NK-92 treated with Interleukin-12 subunit alpha and Interleukin-12 subunit beta, amount 100 ng/mL, for 24 hours (cell line): ENCODE measurements at regions not wholly inside any gene's neighbourhood (a gene's known extent, or its start where the extent isn't known, plus 50 kb on each side); places are given as distances from the start of the nearest gene placed in this dataset.

Source experiments
- DNase-seq: peaks from one replicate; lab custom pipeline; 2025; lab: John Stamatoyannopoulos, UW

DNA sequence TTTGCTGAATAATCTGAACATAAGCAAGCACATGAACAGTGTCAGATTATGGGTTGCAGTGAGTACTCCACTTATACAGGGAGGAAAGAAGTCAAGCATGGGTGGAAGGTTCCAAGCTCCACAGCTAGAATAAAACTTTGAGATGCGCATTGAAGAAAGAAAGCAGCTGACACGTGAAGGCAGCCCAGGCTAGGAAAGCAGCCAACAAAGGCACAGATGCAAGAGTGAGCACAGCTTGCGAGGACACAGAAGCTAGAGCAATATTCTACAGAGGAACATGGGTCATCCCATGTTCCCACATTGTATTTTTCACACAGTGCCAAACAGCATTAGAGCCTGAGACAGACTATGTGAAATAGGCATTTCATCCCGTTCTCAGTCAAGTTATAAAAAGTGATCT lies 194.6 kb upstream of the TBX20 start:
- no peak for DNase-seq

DNA sequence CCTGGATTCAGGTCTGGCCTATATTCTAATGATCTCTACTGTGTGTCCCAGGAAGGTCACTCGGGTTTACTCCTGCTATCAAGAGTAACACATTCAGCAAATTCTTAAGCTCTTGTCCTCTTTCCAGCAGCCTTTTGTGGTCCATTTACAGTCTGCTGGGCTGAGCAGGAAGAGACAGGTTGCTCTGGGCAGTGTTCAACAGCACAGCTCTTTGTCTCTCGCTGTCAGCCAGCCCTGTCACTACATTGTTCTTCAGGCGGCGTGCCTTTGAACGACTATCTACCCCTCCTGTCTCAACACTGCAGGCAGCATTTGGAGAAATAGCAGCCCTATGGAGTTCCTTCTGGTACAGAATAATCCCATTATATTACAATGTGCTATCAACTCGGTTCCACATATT lies 192.2 kb upstream of the TBX20 start:
- DNase-seq, result no peak

DNA sequence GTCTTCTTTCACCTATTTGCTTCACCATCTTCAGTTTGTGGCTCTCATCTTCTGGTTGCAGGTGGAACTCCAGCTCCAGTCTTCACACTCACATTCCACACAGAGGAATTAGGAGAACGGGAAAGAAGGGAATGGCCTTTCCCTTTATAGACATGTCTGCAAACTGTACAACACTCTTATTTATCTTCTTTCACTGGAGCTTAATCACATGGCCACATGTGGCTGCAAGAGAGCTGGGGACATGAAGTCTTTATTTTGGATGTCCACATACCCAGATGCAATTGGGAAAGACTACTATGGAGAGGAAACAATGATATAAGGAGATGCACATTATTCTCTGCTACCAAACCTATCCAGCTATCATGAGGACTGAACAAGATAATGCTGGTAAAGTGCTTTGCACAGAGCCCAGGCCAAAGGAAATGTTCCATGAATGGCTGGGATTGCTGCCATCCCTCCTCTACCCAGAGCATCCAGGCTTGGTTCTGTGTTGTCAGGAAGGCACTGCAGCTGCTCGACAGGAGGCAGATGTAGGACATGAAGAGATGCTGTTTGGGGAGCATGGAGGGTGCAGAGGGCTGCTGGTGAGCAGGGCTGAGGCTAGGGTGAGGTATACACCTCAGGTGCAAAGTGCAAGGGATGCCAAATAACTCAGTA lies 183.8 kb upstream of the TBX20 start:
- no peak for DNase-seq

DNA sequence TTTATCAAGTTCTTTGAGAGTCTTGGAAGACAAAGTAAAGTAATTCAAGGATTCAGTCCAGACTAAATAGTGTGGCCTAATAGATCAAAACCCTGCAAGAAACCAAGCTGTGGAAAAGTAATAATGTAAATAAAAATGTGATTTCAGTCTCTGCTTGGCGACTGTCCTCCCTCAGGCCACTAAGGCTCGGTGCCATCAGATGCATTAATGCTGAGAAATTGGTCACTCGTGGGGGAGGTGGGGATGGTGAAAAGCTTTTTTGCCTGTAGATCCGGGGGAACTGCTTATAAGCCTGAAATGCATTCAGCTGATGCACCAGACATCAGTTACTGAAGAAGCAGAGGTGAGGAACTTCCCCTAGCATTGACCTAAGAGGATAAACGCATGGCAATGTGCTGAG lies 182.6 kb upstream of the TBX20 start:
- no peak for DNase-seq

DNA sequence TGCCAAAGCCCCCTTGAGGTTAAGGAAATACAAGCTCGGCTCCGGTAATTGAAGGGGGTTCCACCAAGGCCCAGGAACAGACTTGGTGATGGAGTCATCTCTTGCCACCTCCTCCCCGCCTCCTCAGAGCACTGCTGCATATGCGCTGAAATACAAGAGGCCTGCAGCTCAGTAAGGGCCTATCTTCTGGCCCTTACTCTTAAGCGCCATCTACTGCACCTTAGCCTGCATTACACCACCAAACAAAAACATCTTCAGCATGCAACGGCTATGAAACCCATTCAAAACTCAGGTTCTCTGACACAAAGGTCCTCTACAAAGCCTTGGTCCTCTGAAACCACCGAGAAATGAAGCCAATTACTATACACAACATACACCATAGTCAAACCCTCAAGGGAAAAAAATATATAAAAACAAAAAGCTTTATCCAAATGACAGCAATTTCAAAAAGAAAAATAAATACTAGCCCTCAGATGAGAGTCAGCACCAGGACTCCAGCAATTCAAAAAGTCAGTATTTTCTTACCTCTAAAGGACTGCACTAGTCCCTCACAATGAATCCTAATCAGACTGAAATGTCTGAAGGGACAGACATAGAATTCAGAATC lies 176.8 kb upstream of the TBX20 start:
- DNase-seq, result no peak

DNA sequence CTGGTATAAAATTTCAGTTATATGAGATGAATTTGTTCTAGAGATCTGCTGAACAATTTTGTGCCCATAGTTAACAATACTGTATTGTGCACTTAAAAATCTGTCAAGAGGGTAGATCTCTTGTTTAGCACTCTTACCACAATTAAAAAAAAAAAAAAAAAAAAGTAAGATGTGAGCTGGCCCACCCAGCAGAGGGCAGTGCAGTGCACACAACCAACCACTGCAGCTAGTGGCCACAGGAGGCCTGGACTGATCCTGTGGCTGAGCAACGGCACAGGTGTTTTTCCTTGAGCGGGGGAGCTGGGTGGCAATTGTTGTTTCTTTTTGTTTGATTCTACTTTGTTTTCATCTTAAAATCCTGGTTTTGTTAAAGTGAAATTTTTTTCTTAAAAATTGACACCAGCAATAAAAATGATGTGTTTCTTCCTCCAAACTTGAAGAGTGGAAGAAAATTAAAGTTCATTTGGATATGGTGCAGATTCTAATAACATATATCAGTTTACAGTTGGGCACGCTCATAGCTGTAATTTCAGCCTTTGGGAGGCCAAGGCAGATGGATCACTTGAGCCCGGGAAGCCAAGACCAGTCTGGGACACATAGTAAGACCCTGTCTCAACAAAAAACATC lies 171.1 kb upstream of the TBX20 start:
- no peak for DNase-seq

DNA sequence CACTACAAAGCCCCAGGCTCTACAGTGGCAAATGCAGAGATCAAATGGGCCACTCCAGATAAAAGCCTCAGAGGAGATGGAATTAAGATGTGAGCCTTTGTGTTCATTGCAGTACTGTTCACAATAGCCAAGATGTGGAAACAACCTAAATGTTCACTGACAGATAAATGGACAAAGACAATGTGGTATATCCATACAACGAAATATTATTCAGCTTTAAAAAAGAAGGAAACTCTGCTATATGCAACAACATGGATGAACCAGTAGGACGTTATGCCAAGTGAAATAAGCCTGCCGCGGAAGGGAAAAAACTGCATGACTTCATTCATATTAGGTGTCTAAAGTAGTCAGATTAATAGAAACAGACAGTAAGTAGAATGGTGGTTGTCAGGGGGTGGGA lies 170.5 kb upstream of the TBX20 start:
- DNase-seq, result no peak

DNA sequence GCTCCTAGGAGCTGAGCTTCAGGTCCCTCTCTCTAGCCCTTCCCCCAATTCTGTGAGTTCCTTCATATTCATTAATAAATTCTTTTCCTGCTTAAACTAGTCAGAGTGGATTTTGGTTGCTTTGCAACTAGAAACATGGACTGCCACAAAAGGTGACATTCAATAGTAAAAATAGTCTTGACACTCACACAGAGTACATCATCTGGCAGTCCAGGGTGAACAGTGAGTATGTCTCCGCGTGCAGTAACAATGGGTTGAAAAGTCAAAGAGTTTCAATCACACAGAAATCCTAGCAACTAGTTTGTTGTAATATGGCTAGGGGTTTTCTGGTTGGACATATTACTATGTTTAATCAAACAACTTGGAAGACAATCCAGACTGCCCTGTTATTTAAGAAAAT lies 168.8 kb upstream of the TBX20 start:
- no peak for DNase-seq

DNA sequence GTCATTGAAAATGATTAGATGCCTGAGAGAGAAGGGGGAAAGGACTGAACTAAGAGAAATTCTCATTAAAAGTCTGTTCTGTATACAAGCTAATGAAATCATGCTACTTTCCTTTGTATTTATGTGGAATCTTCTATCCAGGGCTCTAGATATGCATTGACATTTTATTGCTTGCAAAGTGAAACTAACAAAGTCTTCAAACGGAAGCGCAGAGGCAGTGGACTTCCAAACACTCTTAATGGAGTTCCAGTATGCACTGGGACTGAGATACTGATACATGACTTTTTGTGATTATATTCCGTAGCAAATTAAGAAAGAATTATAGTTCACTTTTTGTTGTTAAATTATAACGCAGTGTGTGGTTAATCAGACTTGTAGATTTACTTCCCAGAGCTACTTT lies 166.8 kb upstream of the TBX20 start:
- no peak for DNase-seq

DNA sequence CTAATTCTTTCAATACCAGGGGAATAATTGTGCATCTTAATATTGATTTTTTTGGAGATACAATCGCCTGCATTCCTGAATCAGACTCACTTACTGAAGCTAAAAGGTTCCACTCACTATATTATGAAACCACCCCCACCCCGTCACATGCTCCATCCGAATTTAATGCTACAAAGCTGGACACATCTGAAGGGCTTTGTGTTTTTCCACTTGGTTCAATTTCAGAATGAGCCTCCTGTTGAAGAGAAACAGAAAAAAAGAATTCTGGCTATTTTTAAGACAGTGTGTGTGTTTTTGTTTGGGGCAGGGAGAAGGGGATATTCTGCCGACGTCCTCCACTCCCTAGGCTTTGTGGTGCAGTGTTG lies 165.5 kb upstream of the TBX20 start:
- DNase-seq, result no peak

DNA sequence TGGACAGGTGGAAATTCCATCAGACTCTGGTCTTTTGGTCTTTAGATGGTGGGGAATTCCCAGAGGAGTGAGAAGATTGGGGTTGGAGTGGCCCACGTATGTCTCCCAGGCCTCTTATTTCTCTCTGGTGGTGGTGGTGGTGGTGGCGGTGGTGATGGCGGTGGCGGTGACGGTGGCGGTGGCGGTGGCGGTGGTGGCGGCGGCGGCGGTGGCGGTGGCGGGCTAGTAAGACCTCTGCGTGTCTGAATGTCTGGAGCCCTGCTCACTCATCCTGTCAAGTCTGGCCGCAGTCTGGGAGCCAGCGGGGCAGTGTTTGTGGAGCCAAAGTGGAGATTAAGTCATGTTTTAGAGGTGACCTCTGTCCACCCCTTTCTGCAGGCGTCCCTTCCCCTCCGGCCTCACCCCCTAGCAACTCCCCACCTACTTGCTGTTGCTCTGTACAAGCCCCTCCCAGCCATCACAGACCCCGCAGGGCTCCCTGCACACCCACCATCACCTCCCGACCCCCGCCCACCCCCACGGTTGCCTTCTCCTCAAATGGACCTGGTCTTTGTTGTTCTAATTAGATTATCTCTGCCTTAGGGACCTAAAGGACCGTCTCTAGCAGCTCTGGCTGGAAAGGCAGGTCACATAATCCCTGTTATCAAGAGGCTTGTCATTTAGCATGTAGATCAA lies 165.0 kb upstream of the TBX20 start:
- DNase-seq, result no peak

DNA sequence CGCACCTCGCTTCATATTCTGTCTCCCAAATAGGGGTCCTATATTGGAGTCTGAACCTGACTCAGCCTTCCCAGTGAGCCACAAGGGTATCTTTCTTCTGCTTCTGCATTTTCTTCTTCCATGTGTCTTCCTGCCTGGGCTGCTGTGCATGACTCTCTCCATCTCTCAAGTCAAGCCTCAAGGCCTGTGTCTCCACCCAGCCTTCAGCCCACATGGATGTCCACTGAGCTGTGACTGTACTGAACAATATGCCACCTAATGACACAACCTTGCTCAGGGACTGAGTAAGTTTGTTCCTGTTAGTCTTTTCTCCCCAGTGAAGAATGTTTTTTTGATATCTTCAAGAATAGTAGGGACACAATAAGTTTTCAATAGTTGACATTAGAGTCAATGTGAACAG lies 162.7 kb upstream of the TBX20 start:
- DNase-seq, result no peak

DNA sequence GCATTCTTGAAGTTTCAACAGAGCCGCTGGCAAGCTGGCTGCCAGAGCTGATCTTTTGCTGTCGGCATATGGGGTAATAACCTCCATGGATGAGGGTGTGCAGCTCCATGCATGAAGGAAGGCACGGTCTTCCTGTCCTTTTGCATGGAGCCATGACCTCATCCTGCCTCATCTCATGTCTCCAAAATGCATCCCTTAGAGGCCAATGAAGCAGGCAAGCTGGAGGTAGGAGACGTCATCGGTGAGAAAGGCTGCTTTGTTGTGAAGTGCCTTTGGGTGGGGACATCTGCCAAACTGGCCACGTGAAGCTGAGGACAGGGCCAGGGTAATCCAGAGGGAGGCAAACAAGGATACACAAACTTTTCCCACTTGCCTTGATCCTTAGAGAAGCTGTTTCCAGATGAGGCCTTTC lies 161.5 kb upstream of the TBX20 start:
- DNase-seq, result no peak

DNA sequence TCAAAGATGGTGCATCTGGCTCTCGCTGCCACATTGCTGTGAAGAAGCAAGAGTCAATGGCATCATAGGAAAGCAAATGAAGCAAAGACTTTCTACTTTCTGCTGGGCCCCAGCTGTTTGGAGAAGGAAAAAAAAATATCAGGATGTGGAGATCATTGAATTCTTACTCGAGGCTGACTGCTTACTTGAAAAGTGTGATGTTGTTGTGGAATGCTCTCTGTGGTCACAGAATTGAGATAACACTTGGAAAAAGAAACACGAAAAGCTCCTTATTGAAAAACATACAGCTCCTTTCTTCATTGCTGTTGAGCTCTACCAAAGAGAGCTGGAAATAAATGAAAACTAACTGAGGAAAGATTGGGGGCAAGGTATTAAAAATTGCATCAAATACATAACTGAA lies 157.4 kb upstream of the TBX20 start:
- no peak for DNase-seq

DNA sequence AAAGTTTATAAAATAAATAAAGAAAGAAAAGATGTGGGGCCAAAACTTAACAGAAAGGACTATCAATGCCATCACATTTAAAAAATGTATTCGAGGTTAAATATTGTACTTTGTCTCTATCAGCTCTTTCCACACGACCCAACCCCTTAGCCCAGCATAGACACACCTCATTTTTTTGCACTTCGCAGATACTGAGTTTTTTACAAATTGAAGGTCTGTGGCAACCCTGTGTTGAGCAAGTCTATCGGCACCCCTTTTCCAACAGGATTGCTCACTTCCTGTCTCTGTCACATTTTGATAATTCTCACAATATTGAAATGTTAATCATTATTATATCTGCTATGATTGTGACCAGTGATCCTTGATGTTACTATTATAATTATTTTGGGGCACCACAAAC lies 151.6 kb upstream of the TBX20 start:
- no peak for DNase-seq

DNA sequence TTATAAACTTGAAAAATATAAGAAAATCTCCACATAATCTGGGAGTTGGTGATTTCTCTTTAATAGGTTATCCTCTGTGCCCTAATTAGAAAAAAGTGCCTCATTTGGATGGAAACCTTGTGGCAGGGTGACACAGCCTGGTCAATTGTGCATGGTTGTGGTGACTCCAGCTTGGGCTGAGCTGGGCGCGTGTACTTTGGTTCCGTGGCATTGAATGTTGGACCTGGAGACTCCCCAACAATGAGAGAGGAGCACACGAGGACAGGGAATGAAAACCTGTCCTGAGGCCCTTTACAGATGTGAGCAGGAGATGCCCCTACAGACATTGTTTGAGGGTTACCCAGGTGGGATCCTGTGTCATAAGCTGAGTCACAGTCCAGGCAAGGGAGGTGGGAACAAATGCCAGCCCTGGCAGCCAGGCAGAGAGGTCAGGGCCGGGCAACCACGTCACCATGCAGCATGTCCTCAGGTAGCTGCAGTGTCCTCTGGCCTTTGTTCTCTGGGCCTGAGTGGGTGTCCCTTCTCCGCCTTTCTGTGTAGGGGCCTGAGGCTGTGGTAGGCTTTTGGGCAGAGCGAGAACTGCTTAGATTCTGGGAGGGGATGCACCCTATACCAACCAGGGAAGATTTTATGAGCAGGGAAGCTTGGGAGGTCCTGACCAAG lies 147.4 kb upstream of the TBX20 start:
- no peak for DNase-seq

DNA sequence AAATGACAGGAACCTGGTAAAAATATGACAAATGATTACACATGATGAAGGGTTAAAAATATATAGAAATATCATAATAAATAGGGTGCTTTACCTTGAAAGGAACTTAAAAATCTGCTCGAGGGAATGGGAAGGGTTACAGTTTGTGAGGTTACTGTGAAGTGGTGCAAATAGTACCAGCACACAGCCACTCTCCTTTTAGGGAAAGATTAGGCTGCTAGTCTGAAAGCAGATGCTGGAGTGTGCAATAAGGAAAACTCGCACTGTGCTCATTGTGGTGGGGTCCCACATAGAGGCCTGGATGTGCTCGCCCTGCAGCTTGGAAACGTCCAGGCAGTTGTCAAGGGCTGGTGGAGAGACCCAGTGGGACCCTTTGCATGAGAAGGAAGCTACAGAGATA lies 145.9 kb upstream of the TBX20 start:
- DNase-seq, result no peak

DNA sequence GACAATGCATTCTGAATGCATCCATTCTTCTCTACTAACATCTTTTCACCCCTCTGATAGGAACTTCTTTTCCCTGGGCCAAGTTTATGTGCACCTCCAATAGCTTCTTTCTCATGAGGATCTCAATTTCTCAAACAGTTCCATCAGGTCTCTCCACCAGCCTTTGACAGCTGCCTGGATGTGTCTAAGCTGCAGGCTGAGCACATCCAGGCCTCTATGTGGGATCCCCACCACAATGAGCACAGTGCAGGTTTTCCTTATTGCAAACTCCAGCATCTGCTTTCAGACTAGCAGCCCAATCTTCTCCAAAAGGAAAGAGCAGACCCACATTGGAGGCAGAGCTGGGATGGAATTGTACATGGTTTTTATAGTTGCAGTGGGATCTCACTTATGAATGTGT lies 145.3 kb upstream of the TBX20 start:
- no peak for DNase-seq

DNA sequence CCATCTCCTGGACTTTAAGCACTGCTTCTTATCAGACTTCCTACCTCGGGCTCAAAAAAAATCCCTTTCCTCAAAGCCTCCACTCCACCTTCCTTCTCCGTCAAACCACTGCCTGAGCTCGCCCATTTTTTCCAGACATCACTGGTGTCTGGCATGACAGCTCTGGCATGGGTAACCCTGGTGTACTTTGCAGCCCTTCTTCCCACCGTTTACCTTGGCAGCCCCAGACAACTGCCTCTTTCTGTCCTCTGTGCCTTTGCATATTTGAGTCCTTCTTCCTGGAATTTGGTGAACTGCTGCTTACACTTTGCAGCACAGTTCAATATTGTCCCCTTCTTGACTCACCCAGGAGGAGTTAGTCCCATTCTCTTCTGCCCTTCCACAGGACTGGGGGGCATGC lies 144.6 kb upstream of the TBX20 start:
- no peak for DNase-seq

DNA sequence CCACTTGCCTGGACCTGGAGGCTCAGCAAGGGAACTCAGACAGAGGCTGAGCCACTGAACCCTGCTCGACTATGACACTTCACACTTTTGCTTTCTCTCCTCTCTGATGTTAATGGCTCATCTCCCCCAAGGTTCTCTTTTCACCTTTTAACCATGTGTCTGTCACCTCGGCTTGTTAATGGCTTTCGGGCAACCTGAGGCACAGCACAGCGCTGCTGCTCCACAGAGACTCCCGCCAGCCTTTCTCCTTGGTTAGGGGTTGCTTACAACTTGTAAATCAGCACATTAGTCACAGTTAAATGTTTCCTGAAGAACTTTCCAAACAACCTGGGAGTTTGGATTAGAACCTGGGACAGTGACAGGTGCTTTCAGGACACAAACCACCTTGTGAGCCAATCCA lies 136.2 kb upstream of the TBX20 start:
- no peak for DNase-seq

DNA sequence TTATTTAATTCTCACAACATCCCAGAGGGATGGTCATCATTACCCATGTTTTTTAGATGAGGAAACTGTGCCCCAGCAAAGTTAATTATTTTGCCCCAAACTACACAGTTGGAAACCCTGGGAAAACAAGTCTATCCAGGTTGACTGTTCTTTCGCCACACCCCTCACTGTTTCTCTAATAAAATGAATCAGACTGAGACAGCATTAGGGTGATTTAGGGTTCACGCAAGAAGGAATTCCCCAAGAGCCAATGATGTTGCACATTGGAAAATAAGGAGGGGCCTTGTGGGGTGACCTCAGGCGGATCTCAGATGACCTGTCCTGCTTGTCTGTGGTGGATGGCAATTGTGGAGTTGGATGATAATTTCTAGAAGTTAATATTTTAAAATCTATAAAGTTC lies 135.7 kb upstream of the TBX20 start:
- DNase-seq, result no peak

DNA sequence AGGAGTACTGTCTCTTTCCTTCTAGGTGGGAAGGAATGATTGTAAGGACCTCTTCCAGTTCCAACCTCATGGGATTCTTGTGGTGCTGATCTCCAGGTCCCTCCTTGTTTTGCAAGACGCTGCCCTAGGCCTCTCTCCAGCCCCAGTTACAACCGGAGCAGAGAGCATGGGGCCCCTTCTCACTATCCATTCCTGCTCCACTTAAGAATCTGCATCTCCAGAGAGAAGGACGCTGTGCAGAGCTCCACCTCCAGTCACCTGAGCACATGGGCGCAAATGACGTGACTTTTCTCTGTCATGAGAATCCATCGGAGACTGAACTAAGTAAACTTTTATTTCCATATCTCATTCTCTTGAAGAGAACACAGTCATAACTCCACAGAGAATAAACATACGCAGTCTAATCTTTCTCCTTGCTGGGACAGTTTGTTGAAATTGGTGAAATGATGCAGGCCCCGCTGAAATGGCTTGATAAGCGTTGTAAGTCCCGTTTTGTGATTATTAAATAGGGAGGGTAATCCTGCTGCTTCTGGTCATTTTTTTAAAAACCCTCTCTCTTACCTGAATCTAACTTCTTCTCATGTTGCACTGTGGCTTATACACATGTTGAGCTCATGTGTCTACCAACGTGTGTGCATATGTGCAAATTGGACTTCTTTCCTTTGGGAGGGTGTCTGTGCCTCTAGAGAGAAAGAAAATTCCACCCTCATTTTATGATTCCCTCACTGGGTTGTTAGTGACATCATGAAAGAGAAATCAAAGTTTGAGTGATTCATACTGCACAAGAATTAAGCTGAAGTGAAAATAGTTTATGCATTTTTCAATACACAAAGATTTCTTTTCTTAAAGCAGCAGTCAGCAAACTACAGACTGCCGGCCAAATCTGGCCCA lies 133.2 kb upstream of the TBX20 start:
- no peak for DNase-seq
